Activated T-cell treated with anti-CD3 and anti-CD28 coated beads, Interleukin-2, amount 50 U/mL, for 72 hours (primary cell): ENCODE measurements at regions not wholly inside any gene's neighbourhood (a gene's known extent, or its start where the extent isn't known, plus 50 kb on each side); places are given as distances from the start of the nearest gene placed in this dataset.

Source experiments
- ATAC-seq, 2 donors: fragments of 150-1000 bp; cut with Tn5 transposase; replicated peaks in 1 of 2; 2 replicates each; pipeline ENCODE4 v1.10.0; 2021; ENCODE audit warnings: moderate library complexity in 2 of 2, mild to moderate bottlenecking in 1 of 2
- DNase-seq, 2 donors: peaks; one replicate each; pipeline ENCODE4 v3.0.0; 2021 to 2022; ENCODE audit warnings: mixed read lengths in 1 of 2
- H3K27ac Mint-ChIP-seq: one replicate; pipeline ENCODE4 v1.8.0; 2022; ENCODE audit warnings: mild to moderate bottlenecking, moderate library complexity, mixed read lengths
- H3K27me3 Mint-ChIP-seq: one replicate; pipeline ENCODE4 v1.8.0; 2022; ENCODE audit warnings: low read depth, mixed read lengths
- H3K36me3 Mint-ChIP-seq, 2 donors: one replicate each; pipeline ENCODE4 v1.8.0; 2022; ENCODE audit warnings: mixed read lengths in 2 of 2, mild to moderate bottlenecking in 1 of 2; ENCODE audit not compliant: insufficient read depth in 2 of 2
- H3K4me1 Mint-ChIP-seq: one replicate; pipeline ENCODE4 v1.8.0; 2022; ENCODE audit warnings: low read depth, mixed read lengths
- H3K4me3 Mint-ChIP-seq, 2 donors: one replicate each; pipeline ENCODE4 v1.8.0; 2022; ENCODE audit warnings: mild to moderate bottlenecking in 2 of 2, mixed read lengths in 2 of 2, moderate library complexity in 2 of 2
- H3K9me3 Mint-ChIP-seq, 2 donors: one replicate each; pipeline ENCODE4 v1.8.0; 2022; ENCODE audit warnings: mixed read lengths in 2 of 2

- no peak overlapping the region for H3K27ac Mint-ChIP-seq
- no peaks in the 10 kb centered on the region for H3K27me3 Mint-ChIP-seq
- DNase-seq: no peak
- ATAC-seq: no peak
- peaks cover 0 to 5% of the 10 kb centered on the region in 2 donors for H3K9me3 Mint-ChIP-seq
- no peak overlapping the region for H3K4me3 Mint-ChIP-seq
- H3K4me1 Mint-ChIP-seq: no peaks in the 10 kb centered on the region
- no peaks in the 10 kb centered on the region for H3K36me3 Mint-ChIP-seq
Observed at GRCh38 chr6:91711518-91711917, 1124.6 kb upstream of the MAP3K7 start.

DNA sequence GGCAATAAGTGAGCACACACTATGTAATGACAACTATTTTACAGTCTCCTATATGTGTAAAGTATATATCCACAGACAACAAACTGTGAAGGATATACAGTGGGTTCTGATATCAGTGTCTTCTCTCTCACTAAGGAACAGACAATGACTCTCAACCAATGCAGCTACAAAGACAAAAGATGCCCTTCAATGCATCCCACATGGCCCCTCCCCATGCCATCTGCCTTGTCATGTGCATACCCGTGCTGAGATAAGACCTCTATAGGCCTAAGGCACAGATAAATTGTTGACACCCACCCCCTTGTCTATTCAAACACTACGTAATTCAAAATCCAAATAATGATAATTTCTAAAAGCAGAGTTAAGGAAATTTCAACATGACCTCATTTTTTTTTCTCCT lies 1123.5 kb upstream of the MAP3K7 start:
- DNase-seq: no peak
- H3K27ac Mint-ChIP-seq: no peak overlapping the region
- H3K4me3 Mint-ChIP-seq: no peak overlapping the region
- H3K9me3 Mint-ChIP-seq: peaks cover 0 to 5% of the 10 kb centered on the region in 2 donors
- H3K4me1 Mint-ChIP-seq: no peaks in the 10 kb centered on the region
- no peaks in the 10 kb centered on the region for H3K27me3 Mint-ChIP-seq
- ATAC-seq: no peak
- no peaks in the 10 kb centered on the region for H3K36me3 Mint-ChIP-seq

GRCh38 chr6:91708534-91708933 lies 1121.7 kb upstream of the MAP3K7 start:
- peaks cover 0 to 5% of the 10 kb centered on the region in 2 donors for H3K9me3 Mint-ChIP-seq
- no peaks in the 10 kb centered on the region for H3K36me3 Mint-ChIP-seq
- no peak for ATAC-seq
- no peaks in the 10 kb centered on the region for H3K4me1 Mint-ChIP-seq
- no peak overlapping the region for H3K27ac Mint-ChIP-seq
- H3K4me3 Mint-ChIP-seq: no peak overlapping the region
- H3K27me3 Mint-ChIP-seq: no peaks in the 10 kb centered on the region
- DNase-seq: no peak

GRCh38 chr6:91705646-91706045 lies 1118.8 kb upstream of the MAP3K7 start:
- Mint-ChIP-seq H3K27ac (no peak overlapping the region), H3K4me1 (no peaks in the 10 kb centered on the region), H3K36me3 (peaks cover 0 to 3% of the 10 kb centered on the region in 2 donors), H3K9me3 (peaks cover 9% of the 10 kb centered on the region in 2 donors), H3K4me3 (no peak overlapping the region), H3K27me3 (no peaks in the 10 kb centered on the region)
- no peak for DNase-seq
- ATAC-seq: no peak

- H3K27me3 Mint-ChIP-seq: no peaks in the 10 kb centered on the region
- H3K4me3 Mint-ChIP-seq: no peak overlapping the region
- DNase-seq: no peak
- no peak overlapping the region for H3K27ac Mint-ChIP-seq
- H3K36me3 Mint-ChIP-seq: peaks cover 0 to 3% of the 10 kb centered on the region in 2 donors
- no peaks in the 10 kb centered on the region for H3K4me1 Mint-ChIP-seq
- peaks cover 9% of the 10 kb centered on the region in 2 donors for H3K9me3 Mint-ChIP-seq
- no peak for ATAC-seq
Observed at GRCh38 chr6:91704531-91704930, 1117.7 kb upstream of the MAP3K7 start.

DNA sequence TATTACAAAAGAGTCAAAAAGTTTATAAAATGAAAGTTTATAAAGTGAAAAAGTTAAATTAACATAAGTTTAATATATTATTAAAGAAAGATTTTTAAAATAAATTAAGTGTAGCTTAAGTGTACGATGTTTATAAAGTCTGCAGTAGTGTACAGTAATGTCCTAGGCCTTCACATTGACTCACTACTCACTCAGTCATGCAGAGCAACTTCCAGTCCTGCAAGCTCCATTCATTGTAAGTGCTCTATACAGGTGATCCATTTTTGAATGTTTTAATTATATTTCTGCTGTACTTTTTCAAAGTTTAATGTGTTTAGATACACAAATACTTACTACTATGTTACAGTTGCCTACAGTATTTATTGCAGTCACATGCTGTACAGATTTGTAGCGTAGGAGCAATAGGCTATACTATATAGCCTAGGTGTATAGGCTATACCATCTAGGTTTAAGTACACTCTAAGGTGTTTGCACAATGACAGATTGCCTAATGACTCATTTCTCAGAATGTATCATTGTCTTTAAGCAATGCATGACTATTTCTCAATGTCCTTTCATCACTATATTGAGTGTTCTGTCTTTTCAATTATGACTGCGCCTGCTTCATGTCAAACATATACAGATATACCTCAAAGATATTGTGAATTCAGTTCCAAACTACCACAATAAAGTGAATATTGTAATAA lies 1110.3 kb upstream of the MAP3K7 start:
- ATAC-seq (peak; percentile 66 to 87), DNase-seq (no peak)
- no peaks in the 10 kb centered on the region for H3K27me3 Mint-ChIP-seq
- H3K9me3 Mint-ChIP-seq: peaks cover 4 to 9% of the 10 kb centered on the region in 2 donors
- no peaks in the 10 kb centered on the region for H3K4me1 Mint-ChIP-seq
- H3K27ac Mint-ChIP-seq: no peak overlapping the region
- no peak overlapping the region for H3K4me3 Mint-ChIP-seq
- peaks cover 0 to 3% of the 10 kb centered on the region in 2 donors for H3K36me3 Mint-ChIP-seq

- Mint-ChIP-seq H3K4me1 (no peaks in the 10 kb centered on the region), H3K36me3 (no peaks in the 10 kb centered on the region), H3K27me3 (no peaks in the 10 kb centered on the region), H3K27ac (no peak overlapping the region), H3K9me3 (peaks cover 0 to 4% of the 10 kb centered on the region in 2 donors), H3K4me3 (no peak overlapping the region)
- DNase-seq (no peak), ATAC-seq (no peak)
Observed at GRCh38 chr6:91695221-91695620, 1108.3 kb upstream of the MAP3K7 start.

DNA sequence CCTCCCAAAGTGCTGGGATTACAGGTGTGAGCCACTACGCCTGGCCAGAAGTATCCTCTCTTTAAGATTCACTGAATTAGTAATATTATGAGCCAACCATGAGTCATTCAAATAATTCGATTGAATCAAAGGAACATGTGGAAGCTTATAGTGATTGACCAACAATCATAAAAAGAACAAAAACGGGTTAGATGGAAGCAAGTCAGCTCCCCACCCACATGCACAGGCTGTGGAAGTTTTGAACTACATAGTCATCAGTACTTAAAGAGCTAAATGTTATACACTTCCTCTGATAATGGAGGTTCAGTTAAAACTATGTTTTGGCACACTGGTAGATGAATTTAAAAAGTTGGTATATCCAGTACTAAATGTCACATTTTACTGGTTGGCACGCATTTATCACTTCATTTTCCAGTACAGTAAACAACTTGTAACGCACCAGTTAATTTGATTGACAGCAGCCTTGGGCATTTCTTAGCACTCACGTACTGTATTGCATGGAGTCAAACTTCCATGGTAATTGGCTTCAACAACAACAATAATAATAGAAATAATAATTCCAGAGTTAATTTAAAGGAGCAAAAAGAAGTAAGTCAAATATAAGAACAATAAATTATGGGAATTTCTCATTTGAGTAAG lies 1107.3 kb upstream of the MAP3K7 start:
- DNase-seq (no peak), ATAC-seq (no peak)
- no peak overlapping the region for H3K27ac Mint-ChIP-seq
- peaks cover 0 to 4% of the 10 kb centered on the region in 2 donors for H3K9me3 Mint-ChIP-seq
- no peaks in the 10 kb centered on the region for H3K36me3 Mint-ChIP-seq
- no peaks in the 10 kb centered on the region for H3K27me3 Mint-ChIP-seq
- H3K4me1 Mint-ChIP-seq: no peaks in the 10 kb centered on the region
- H3K4me3 Mint-ChIP-seq: no peak overlapping the region

DNA sequence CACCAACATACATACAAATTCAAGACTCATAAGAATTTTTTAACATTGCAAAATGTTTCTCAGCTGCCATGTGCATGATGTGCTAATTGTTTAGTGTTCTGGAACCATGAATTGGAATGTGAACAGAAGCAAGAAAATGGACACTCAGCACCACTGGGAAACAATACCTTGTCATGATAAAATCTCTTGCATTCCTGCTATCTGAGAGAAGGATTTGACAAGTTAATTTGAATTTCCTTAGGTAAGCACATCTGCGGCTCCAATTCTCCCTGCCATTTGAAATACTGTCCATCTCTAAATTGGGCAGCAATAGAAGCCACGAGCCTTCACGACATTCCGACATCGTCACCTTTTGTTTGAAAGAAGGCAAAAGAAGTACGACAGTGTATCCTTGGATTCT lies 1104.6 kb upstream of the MAP3K7 start:
- Mint-ChIP-seq H3K9me3 (peaks cover 0 to 1% of the 10 kb centered on the region in 2 donors), H3K27ac (no peak overlapping the region), H3K36me3 (no peaks in the 10 kb centered on the region), H3K4me1 (no peaks in the 10 kb centered on the region), H3K4me3 (no peak overlapping the region), H3K27me3 (no peaks in the 10 kb centered on the region)
- no peak for DNase-seq
- no peak for ATAC-seq

DNA sequence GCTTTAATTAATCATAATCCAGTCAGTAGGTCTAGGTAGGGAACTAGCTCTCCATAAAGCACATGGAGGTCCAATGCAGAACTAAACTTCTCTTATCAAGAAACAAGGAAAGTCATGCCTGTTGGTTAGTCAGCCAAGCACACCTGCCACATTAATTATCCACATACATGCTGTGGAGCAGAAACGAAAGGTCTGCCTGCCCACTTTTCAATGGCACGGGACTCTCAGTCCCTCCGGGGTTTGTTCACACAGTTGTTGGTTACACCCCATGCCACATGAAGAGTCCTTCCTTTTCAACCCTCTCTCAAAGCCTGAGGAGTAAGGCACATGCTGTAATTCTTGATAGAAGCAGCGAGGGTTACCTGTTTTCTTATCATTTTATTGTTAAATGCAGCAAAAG lies 1096.4 kb upstream of the MAP3K7 start:
- no peaks in the 10 kb centered on the region for H3K4me1 Mint-ChIP-seq
- DNase-seq: no peak
- H3K27ac Mint-ChIP-seq: no peak overlapping the region
- H3K4me3 Mint-ChIP-seq: no peak overlapping the region
- H3K9me3 Mint-ChIP-seq: no peaks in the 10 kb centered on the region
- no peaks in the 10 kb centered on the region for H3K36me3 Mint-ChIP-seq
- H3K27me3 Mint-ChIP-seq: no peaks in the 10 kb centered on the region
- ATAC-seq: no peak

DNA sequence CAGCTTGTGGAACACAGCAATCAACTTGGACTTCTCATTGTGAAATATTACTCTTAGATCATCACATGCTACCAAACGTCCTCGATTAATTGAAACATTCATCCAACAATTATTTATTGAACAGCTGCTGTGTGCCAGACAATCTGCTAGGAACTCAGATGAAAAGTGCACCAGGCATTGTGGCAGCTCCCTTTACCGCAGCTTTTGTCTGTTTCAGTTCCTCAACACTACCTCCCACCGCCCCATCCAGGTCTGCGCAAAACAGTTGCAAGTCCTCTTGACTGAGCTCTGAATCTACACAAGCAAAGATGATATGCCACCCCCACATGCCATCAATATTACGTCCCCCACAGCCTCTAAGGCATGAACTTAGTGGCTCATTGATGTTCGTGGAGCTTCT lies 1094.4 kb upstream of the MAP3K7 start:
- no peaks in the 10 kb centered on the region for H3K9me3 Mint-ChIP-seq

GRCh38 chr6:91678679-91679446 lies 1092.0 kb upstream of the MAP3K7 start:
- no peaks in the 10 kb centered on the region for H3K4me1 Mint-ChIP-seq
- peaks cover 0 to 2% of the 10 kb centered on the region in 2 donors for H3K9me3 Mint-ChIP-seq
- no peaks in the 10 kb centered on the region for H3K36me3 Mint-ChIP-seq
- H3K27ac Mint-ChIP-seq: no peak overlapping the region
- DNase-seq (no peak), ATAC-seq (no peak)
- H3K4me3 Mint-ChIP-seq: no peak overlapping the region
- no peaks in the 10 kb centered on the region for H3K27me3 Mint-ChIP-seq

More for the DNA sequence above, 1094.4 kb upstream of the MAP3K7 start:
- Mint-ChIP-seq H3K27ac (no peak overlapping the region), H3K4me1 (no peaks in the 10 kb centered on the region), H3K4me3 (no peak overlapping the region), H3K27me3 (no peaks in the 10 kb centered on the region), H3K36me3 (no peaks in the 10 kb centered on the region)
- DNase-seq: no peak
- ATAC-seq: no peak

DNA sequence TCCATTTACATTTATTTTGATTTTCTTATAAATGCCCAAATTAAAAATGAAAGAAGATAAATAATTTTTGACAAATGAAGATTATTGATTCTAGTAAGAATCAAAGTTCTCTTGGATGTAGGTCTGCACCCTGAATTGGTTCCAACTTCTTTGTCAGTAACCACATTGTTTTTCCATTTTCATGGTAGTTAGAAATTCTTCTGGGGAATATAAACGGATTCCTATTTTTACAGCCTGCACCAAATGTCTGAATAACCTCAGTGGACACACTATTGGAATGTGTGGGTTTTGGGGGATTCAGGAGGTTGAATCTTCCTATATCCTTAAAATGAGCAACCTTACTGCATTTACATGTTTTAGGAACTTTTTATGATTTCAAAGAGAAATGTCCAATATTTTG lies 1085.3 kb upstream of the MAP3K7 start:
- H3K4me1 Mint-ChIP-seq: no peaks in the 10 kb centered on the region
- DNase-seq (no peak), ATAC-seq (no peak)
- H3K27ac Mint-ChIP-seq: no peak overlapping the region
- H3K27me3 Mint-ChIP-seq: no peaks in the 10 kb centered on the region
- H3K36me3 Mint-ChIP-seq: no peaks in the 10 kb centered on the region
- H3K4me3 Mint-ChIP-seq: no peak overlapping the region
- peaks cover 0 to 2% of the 10 kb centered on the region in 2 donors for H3K9me3 Mint-ChIP-seq
